Gastroesophageal sphincter (tissue), 4 donors: ENCODE measurements at regions not wholly inside any gene's neighbourhood (a gene's known extent, or its start where the extent isn't known, plus 50 kb on each side); places are given as distances from the start of the nearest gene placed in this dataset.

Experiments used
- ATAC-seq: fragments of 150-250 bp; one replicate; pipeline ENCODE4 v1.9.1; 2016; ENCODE audit warnings: mild to moderate bottlenecking, moderate library complexity
- H3K27ac ChIP-seq, 4 donors: fragments of 200-600 bp; sonication (generic) in 3 of 4; 1 replicate in 3 of 4; 2 replicates in 1 of 4; pipeline ENCODE4 v1.5.1; 2016 to 2019
- H3K27me3 ChIP-seq: fragments of 200-600 bp; sonication (generic); one replicate; pipeline ENCODE4 v1.5.1; 2019
- H3K36me3 ChIP-seq, 2 donors: fragments of 200-600 bp; sonication (generic); one replicate each; pipeline ENCODE4 v1.5.1; 2019; ENCODE audit warnings: control low read depth in 1 of 2
- H3K4me1 ChIP-seq, 3 donors: fragments of 200-600 bp; sonication (generic); 1 replicate in 2 of 3; 2 replicates in 1 of 3; pipeline ENCODE4 v1.5.1; 2016 to 2019; ENCODE audit warnings: control low read depth in 2 of 3
- H3K4me3 ChIP-seq, 2 donors: fragments of 200-600 bp; sonication (generic); one replicate each; pipeline ENCODE4 v1.5.1; 2019; ENCODE audit warnings: mild to moderate bottlenecking in 1 of 2, moderate library complexity in 1 of 2
- H3K9me3 ChIP-seq, 3 donors: fragments of 200-600 bp; sonication (generic); one replicate each; pipeline ENCODE4 v1.5.1; 2017 to 2019; ENCODE audit warnings: control low read depth in 2 of 3
- EP300 ChIP-seq: sonication (generic); formaldehyde crosslinking; IDR thresholded peaks from one replicate; pipeline ENCODE4 v1.6.1; 2017; ENCODE audit warnings: antibody characterized with exemption, mild to moderate bottlenecking
- POLR2A ChIP-seq, 2 donors: fragments of 450-650 bp; IDR thresholded peaks; one replicate each; pipeline ENCODE4 v1.6.1; 2017; ENCODE audit warnings: antibody characterized with exemption in 2 of 2, mild to moderate bottlenecking in 2 of 2, moderate library complexity in 1 of 2
- POLR2AphosphoS5 ChIP-seq: sonication (generic); formaldehyde crosslinking; IDR thresholded peaks from one replicate; pipeline ENCODE4 v1.6.1; 2017; ENCODE audit warnings: antibody characterized with exemption
- WGBS, 2 donors: methylation state at CpG; one replicate each; pipeline ENCODE4 v1.1.5; 2018; ENCODE audit warnings: low coverage in 1 of 2; 5-methylcytosine and 5-hydroxymethylcytosine counted together
- TF ChIP-seq, protein P1 (sequence below), 4 experiments: fragments of 200-600 bp in 2 of 4; fragments of 450-650 bp in 2 of 4; sonication (generic) in 1 of 4; IDR thresholded peaks; one replicate each; pipeline ENCODE4 v1.5.1; 2017 to 2019; ENCODE audit warnings: antibody characterized with exemption in 4 of 4, mild to moderate bottlenecking in 2 of 4, moderate library complexity in 2 of 4

DNA sequence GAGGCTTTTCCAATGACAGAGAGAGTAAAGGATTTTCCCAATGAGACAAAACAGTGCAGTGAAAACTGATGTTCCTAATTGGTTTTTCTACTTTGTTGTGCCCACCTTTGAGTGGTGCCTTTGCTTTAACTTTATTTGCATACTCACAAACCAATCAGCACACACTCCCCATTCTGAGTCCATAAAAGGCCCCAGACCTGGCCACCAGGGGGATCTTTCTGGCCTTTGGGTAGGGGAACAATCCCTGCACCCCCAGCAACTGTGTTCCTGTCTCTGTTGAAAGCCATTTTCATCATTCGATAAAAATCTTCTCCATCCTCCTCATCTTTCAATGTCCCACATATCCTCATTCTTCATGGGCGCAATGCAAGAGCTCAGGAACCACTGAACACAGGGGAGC, 252.8 kb downstream of the B3GLCT start:
- WGBS, 2 donors = 90 to 100% methylated on average over 1 to 2 of the region's 2 CpGs

DNA sequence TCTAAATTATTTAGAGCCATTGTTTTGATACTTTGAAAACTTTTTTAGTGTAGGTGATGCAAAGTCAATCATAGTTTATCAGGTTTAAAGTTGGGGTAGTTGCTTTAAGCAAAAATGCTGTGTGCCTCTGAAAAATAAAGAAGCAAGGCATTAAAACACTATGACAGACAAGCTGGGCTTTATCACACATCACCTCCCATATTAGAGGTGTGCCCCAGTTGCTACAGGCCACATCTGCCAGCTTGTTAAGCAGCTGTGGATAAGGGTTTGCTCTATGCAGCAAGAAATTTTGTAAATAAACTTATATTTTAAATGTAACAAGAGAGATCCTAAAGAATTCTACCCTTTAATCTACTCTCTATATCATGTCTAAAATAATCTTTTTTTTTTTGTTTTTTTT, 255.8 kb downstream of the B3GLCT start:
- no peak overlapping the region for H3K4me3 ChIP-seq
- ATAC-seq = no peak
- H3K27me3 ChIP-seq = peaks cover 4% of the 10 kb centered on the region
- no peaks in the 10 kb centered on the region for H3K4me1 ChIP-seq
- H3K36me3 ChIP-seq = no peaks in the 10 kb centered on the region
- TF ChIP-seq EP300 (no peak), POLR2A (IDR thresholded peaks at IDR 0.05) (no peak), POLR2AphosphoS5 (no peak)
- TF ChIP-seq, protein P1, sequence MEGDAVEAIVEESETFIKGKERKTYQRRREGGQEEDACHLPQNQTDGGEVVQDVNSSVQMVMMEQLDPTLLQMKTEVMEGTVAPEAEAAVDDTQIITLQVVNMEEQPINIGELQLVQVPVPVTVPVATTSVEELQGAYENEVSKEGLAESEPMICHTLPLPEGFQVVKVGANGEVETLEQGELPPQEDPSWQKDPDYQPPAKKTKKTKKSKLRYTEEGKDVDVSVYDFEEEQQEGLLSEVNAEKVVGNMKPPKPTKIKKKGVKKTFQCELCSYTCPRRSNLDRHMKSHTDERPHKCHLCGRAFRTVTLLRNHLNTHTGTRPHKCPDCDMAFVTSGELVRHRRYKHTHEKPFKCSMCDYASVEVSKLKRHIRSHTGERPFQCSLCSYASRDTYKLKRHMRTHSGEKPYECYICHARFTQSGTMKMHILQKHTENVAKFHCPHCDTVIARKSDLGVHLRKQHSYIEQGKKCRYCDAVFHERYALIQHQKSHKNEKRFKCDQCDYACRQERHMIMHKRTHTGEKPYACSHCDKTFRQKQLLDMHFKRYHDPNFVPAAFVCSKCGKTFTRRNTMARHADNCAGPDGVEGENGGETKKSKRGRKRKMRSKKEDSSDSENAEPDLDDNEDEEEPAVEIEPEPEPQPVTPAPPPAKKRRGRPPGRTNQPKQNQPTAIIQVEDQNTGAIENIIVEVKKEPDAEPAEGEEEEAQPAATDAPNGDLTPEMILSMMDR (IDR thresholded peaks at IDR 0.05) = no peak
- peaks cover 0 to 4% (median 0%) of the 10 kb centered on the region in 3 donors for H3K9me3 ChIP-seq
- H3K27ac ChIP-seq = no peak overlapping the region

More for the DNA sequence above, 252.8 kb downstream of the B3GLCT start:
- no peak for ATAC-seq
- no peaks in the 10 kb centered on the region for H3K36me3 ChIP-seq
- H3K4me1 ChIP-seq = no peaks in the 10 kb centered on the region
- H3K27me3 ChIP-seq = peaks cover 4% of the 10 kb centered on the region
- no peak overlapping the region for H3K27ac ChIP-seq
- H3K4me3 ChIP-seq = no peak overlapping the region
- TF ChIP-seq POLR2AphosphoS5 (no peak), POLR2A (IDR thresholded peaks at IDR 0.05) (no peak), EP300 (no peak)
- TF ChIP-seq, protein P1 (IDR thresholded peaks at IDR 0.05) = no peak
- no peaks in the 10 kb centered on the region for H3K9me3 ChIP-seq

DNA sequence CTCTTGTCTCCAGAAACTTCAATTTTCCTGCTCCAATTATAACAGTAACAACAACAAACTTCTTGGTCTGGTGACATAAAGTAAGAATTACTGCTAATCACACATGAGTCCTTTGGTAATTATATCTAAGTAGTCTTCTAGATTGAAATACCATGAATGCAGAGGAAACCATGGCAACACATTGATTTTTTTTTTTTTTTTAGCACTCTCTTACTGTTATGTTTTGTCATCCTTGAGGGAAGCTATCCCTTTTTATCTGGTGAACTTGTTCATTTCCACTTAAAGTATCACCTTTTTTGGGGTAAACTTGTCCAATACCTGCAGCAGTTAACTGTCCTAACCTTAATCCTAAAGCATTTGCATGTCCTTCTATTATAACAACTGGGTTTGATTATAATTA, 256.3 kb downstream of the B3GLCT start:
- H3K4me1 ChIP-seq = no peaks in the 10 kb centered on the region
- H3K4me3 ChIP-seq = no peak overlapping the region
- H3K27me3 ChIP-seq = peaks cover 4% of the 10 kb centered on the region
- TF ChIP-seq EP300 = no peak
- no peak for TF ChIP-seq POLR2A (IDR thresholded peaks at IDR 0.05)
- no peak for ATAC-seq
- H3K36me3 ChIP-seq = no peaks in the 10 kb centered on the region
- peaks cover 0 to 4% (median 0%) of the 10 kb centered on the region in 3 donors for H3K9me3 ChIP-seq
- H3K27ac ChIP-seq = no peak overlapping the region

DNA sequence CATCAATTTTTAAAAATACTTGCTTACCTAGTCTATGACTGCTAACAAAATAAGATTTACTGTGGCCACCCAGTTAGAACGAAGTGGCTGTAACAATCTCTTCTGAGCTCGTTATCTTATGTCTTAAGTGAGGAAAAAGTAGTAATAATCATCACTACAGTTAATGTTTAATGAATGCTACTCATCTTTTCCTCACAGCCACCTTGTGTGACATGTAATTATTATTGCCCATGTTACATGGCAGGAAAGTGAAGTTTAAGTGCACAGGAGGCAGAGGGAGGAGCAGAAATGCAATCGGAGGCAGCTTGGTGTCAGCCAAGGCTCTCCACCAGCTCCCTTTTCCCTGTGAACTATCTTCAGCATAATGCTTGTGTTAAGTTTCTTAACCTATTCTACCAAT, 260.3 kb downstream of the B3GLCT start:
- Histone ChIP-seq H3K9me3 (peaks cover 0 to 4% (median 0%) of the 10 kb centered on the region in 3 donors), H3K36me3 (no peaks in the 10 kb centered on the region), H3K4me3 (no peak overlapping the region), H3K4me1 (no peaks in the 10 kb centered on the region), H3K27ac (no peak overlapping the region), H3K27me3 (no peaks in the 10 kb centered on the region)
- 73 to 79% methylated on average over 3 of the region's 3 CpGs for WGBS, 2 donors
- ATAC-seq = no peak
- TF ChIP-seq POLR2AphosphoS5 (no peak), EP300 (no peak), POLR2A (IDR thresholded peaks at IDR 0.05) (no peak)
- TF ChIP-seq, protein P1 (IDR thresholded peaks at IDR 0.05) = no peak

DNA sequence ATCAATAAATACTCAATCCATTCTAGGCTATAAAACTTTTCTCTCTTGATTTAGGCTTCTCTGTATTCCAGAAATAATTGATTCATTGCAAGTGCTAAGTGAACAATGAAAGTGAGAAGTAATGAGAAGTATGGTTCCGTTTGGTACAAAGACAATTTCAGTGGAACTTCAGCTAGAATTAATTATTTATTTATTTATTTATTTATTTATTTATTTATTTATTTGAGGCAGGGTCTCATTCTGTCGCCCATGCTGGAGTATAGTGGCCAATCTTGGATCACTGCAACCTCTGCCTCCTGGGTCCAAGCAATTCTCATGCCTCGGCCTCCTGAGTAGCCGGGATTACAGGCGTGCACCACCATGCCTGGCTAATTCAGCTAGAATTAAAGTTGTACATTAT, 262.1 kb downstream of the B3GLCT start:
- no peak overlapping the region for H3K27ac ChIP-seq
- no peak for TF ChIP-seq EP300
- TF ChIP-seq, protein P1 (IDR thresholded peaks at IDR 0.05) = no peak
- TF ChIP-seq POLR2A (IDR thresholded peaks at IDR 0.05) = no peak
- TF ChIP-seq POLR2AphosphoS5 = no peak
- no peak for ATAC-seq
- no peaks in the 10 kb centered on the region for H3K36me3 ChIP-seq
- no peak overlapping the region for H3K4me3 ChIP-seq
- WGBS, 2 donors = 87 to 88% methylated on average over 3 to 5 of the region's 5 CpGs
- no peaks in the 10 kb centered on the region for H3K4me1 ChIP-seq
- no peaks in the 10 kb centered on the region for H3K27me3 ChIP-seq
- peaks cover 0 to 4% (median 0%) of the 10 kb centered on the region in 3 donors for H3K9me3 ChIP-seq

DNA sequence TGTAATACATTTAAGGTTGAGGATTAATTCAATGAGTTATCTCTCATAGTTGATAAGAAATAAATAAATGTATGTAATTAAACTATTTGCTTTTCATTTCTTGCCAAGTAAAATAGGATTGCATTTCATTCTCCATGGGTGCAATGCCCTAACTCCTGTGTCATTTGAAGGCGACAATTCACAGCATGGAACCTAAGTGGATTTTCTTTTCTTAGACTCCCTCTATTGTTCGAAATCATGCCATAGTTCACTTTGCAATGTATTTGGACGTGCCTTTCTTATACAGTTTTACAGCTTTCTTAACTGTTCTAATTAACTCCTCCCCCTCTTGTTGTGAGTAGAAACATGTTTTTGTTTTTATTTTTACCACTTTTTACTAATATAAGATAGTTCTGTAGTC, 263.0 kb downstream of the B3GLCT start:
- ATAC-seq = no peak
- no peaks in the 10 kb centered on the region for H3K36me3 ChIP-seq
- H3K4me1 ChIP-seq = no peaks in the 10 kb centered on the region
- H3K27ac ChIP-seq = no peak overlapping the region
- peaks cover 0 to 4% (median 0%) of the 10 kb centered on the region in 3 donors for H3K9me3 ChIP-seq
- H3K27me3 ChIP-seq = no peaks in the 10 kb centered on the region
- H3K4me3 ChIP-seq = no peak overlapping the region
- TF ChIP-seq POLR2A (IDR thresholded peaks at IDR 0.05) = no peak
- TF ChIP-seq, protein P1 (IDR thresholded peaks at IDR 0.05) = no peak
- no peak for TF ChIP-seq EP300
- no peak for TF ChIP-seq POLR2AphosphoS5
- 67 to 85% methylated on average over 3 of the region's 3 CpGs for whole genome bisulfite sequencing, 2 donors
